ENCODE measurements at regions not wholly inside any gene's neighbourhood (a gene's known extent, or its start where the extent isn't known, plus 50 kb on each side); places are given as distances from the start of the nearest gene placed in this dataset.

DNA sequence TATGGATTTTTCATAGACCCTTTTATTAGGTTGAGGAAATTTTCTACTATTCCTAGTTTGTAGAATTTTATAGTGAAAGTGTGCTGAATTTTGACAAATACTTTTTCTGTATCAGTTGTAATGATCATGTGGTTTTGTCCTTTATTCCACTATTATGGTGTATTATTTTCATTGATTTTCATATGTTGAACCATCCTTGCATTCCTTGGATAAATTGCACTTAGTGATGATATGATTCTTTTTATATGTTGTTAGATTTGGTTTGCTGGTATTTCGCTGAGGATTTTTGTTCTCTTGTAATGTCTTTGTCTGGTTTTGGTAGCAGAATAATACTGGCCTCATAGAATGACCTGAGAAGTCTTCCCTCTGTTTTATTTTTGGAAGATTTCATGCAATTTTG, 140.6 kb upstream of the CDK6 start:
- TF ChIP-seq, protein P1, sequence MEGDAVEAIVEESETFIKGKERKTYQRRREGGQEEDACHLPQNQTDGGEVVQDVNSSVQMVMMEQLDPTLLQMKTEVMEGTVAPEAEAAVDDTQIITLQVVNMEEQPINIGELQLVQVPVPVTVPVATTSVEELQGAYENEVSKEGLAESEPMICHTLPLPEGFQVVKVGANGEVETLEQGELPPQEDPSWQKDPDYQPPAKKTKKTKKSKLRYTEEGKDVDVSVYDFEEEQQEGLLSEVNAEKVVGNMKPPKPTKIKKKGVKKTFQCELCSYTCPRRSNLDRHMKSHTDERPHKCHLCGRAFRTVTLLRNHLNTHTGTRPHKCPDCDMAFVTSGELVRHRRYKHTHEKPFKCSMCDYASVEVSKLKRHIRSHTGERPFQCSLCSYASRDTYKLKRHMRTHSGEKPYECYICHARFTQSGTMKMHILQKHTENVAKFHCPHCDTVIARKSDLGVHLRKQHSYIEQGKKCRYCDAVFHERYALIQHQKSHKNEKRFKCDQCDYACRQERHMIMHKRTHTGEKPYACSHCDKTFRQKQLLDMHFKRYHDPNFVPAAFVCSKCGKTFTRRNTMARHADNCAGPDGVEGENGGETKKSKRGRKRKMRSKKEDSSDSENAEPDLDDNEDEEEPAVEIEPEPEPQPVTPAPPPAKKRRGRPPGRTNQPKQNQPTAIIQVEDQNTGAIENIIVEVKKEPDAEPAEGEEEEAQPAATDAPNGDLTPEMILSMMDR (conservative IDR thresholded peaks at IDR 0.05; ENCODE audit: low read depth, low read length), result no peak
- DNase-seq (ENCODE audit: low read depth), result no peak
- H3K4me3 ChIP-seq (ENCODE audit: low read depth, low read length), result no peak overlapping the region

DNA sequence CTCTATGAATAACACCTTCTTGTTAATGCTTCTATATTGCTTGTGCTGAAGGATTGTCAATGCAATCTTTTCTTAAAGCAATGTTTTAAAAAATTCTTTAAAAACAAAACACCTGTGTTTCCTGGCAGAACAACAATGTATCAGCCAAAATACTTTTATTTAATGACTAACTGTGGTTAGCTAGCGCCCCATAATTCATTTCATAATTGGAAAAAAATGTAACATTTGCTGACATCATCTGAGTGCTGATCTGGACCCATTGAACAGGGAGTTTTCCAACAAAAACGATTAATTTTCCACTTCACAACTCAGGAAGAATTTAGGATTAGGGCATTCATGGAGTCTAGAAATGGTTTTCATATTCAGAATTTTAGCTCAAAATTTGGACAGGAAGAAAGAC, 137.6 kb upstream of the CDK6 start:
- TF ChIP-seq, protein P1 (conservative IDR thresholded peaks at IDR 0.05; ENCODE audit: low read depth, low read length), result no peak
- no peak for DNase-seq (ENCODE audit: low read depth)

DNA sequence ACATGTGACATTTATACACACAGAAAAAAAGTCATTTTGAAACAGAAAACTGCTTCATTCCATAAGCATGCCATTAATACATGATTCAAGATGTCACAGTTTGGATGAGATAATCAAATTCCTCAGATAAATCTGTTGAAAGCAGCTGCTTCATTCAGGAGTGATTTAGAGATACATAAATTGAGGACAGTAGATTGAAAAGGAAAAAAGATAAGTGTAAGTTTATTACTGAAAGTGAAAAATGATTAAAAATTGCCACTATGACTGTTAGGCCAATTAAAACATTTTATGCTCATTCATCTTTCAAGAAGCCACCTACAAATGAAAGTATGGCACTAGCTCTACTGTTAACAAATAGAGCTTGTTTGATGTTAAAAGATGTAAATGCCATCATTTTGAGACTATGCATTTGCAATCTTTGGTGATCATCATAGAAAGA, 136.9 kb upstream of the CDK6 start:
- H3K4me3 ChIP-seq (ENCODE audit: low read depth, low read length), result no peak overlapping the region
- DNase-seq (ENCODE audit: low read depth), result no peak
- TF ChIP-seq, protein P1 (conservative IDR thresholded peaks at IDR 0.05; ENCODE audit: low read depth, low read length), result no peak

More for the DNA sequence above, 137.6 kb upstream of the CDK6 start:
- H3K4me3 ChIP-seq (ENCODE audit: low read depth, low read length), result no peak overlapping the region

DNA sequence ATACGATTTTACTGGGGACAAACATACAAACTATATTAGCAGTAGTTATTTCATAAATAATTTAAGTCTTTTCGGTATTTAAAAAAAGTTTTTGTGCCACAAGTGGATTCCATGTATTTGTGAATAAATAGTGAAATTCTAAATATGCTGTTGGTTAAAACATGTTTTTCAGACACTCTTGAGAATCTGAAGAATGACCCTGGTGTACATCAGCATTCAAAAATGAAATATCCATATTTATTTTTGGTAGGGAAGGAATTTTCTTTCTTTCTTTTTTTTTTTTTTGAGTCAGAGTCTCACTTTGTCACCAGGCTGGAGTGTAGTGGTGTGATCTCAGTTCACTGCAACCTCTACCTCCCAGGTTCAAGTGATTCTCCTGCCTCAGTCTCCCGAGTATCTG, 136.1 kb upstream of the CDK6 start:
- TF ChIP-seq, protein P1 (conservative IDR thresholded peaks at IDR 0.05; ENCODE audit: low read depth, low read length), result no peak
- DNase-seq (ENCODE audit: low read depth), result no peak
- no peak overlapping the region for H3K4me3 ChIP-seq (ENCODE audit: low read depth, low read length)

DNA sequence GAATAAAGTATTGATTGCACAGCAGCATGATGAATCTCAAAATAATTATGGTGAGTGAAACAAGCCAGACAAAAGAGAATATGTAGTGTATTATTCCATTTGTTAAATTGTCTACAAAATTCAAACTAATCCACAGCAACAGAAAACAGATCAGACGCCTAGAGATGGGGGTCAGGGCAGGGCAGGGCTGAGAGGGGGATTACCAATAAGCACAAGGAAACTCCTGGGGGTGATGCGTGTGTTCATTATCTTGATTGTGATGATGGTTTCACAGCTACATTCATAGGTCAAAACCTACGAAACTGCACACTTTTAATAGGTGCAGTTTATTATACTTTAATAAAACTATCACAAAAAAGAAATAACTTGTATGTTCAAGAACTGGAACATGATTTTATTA, 132.7 kb upstream of the CDK6 start:
- TF ChIP-seq, protein P1 (conservative IDR thresholded peaks at IDR 0.05; ENCODE audit: low read depth, low read length), result no peak
- DNase-seq (ENCODE audit: low read depth), result no peak

DNA sequence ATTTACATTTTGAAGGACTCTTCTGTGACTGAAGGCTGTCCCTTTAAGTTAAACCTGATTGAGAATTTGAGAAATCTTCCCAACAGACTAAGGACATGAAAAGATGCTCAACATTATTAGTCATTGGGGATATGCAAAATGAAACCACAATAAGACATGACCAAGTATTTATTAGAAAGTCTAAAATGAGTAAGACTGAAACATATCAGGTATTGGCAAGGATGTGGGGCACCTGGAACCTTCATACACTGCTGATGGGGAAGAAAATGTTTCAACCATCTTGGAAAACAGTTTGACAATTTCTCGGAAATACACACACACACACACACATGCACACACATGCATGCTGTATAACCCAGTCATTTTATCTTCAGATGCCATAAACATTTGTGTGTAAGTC, 132.1 kb upstream of the CDK6 start:
- no peak overlapping the region for H3K4me3 ChIP-seq (ENCODE audit: low read depth, low read length)
- TF ChIP-seq, protein P1 (conservative IDR thresholded peaks at IDR 0.05; ENCODE audit: low read depth, low read length), result no peak
- no peak for DNase-seq (ENCODE audit: low read depth)

More for the DNA sequence above, 132.7 kb upstream of the CDK6 start:
- no peak overlapping the region for H3K4me3 ChIP-seq (ENCODE audit: low read depth, low read length)

DNA sequence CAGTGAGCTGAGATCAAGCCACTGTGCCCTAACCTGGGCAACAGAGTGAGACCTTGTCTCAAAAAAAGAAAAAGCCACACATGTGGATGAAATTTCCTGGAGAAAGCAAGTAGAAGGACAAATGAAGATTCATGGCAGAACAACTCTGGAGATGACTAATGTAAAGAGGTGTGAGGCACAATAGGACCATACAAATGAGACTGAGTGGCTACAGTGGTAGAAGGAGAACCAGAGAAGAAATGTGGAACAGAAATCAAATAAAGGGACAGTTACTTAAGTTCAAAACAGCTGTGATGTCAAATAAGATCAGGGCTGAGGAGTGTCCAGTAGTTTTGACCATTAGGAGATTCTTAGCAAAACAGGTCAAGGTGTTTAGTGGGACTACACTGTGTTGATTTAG, 130.9 kb upstream of the CDK6 start:
- DNase-seq (ENCODE audit: low read depth), result no peak
- TF ChIP-seq, protein P1 (conservative IDR thresholded peaks at IDR 0.05; ENCODE audit: low read depth, low read length), result no peak

More for the DNA sequence above, 130.9 kb upstream of the CDK6 start:
- no peak overlapping the region for H3K4me3 ChIP-seq (ENCODE audit: low read depth, low read length)

Measured in epithelial cell of proximal tubule (primary cell).